C4-2B (cell line): ENCODE measurements at regions not wholly inside any gene's neighbourhood (a gene's known extent, or its start where the extent isn't known, plus 50 kb on each side); places are given as distances from the start of the nearest gene placed in this dataset.

Experiments used
- CTCF ChIP-seq: fragments of 450-650 bp; conservative IDR thresholded peaks from 2 replicates; pipeline ENCODE4 v1.5.1; 2017; ENCODE audit warnings: mild to moderate bottlenecking
- ZFX ChIP-seq: fragments of 450-650 bp; IDR thresholded peaks from 2 replicates; pipeline ENCODE4 v1.6.1; 2017

DNA sequence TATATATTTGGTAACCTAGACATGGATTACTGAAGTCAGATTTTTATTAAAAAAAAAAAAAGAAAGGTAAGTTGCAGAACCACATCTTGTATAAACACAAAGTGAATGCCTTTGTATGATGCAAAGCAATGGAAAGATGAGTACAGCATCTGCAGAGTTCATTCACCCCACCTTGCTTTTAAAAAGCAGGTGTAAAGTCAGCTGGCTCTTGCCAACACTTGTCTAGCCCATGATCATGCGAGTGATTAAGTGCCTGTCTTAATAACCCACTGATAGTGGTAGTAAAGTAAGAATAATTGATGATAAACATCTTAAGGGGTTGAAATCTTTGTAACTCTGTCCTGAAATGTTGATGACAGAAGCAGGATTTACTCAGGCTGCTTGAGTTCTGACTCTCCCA, 710.4 kb downstream of the EFNB2 start:
- TF ChIP-seq CTCF (no peak), ZFX (no peak)
